ENCODE measurements at regions not wholly inside any gene's neighbourhood (a gene's known extent, or its start where the extent isn't known, plus 50 kb on each side); places are given as distances from the start of the nearest gene placed in this dataset.

DNA sequence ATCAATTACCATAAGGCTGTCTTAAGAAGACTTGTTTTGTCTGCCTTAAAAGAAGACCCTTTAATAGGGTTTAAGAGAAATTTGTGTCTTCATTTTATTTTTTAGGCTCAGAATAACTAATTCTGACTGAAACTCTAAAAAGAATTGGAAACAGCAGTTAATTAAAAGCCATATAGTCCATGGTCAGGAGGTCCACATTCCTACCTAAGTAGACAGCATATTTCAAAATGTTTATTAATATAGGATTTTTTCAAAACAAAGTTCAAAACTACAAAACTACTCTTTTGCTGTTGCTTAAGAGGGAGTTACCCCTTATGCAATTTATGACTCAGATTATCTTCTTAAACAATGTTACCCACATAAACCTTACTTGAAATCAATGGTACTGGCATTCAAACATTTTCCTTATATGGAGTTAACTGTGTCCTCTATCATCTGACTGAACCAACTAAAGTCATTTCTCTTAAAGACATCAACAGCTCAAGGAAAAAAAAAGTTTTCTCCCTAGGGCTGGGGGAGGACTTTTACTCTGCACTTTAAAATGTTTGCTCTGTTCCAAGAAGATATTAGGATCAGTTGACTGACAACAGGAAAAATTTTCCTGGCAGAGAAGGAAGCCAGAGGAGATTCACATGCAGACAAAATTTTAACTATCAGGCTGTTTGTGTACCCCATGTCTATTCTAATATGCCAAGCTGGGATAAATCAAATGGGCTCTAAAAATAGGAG, 56.8 kb upstream of the NANOGP8 start:
- Histone ChIP-seq H4K20me1 (ENCODE audit: insufficient read depth) (no peaks in the 10 kb centered on the region), H3K4me3 (ENCODE audit: low read length) (no peak overlapping the region), H3K36me3 (ENCODE audit: insufficient read depth, low read length) (no peaks in the 10 kb centered on the region), H3K79me2 (replicated peaks; ENCODE audit: insufficient read depth, low read length) (no peaks in the 10 kb centered on the region), H3K27me3 (ENCODE audit: insufficient read depth, low read depth, low read length) (no peaks in the 10 kb centered on the region), H3K9ac (ENCODE audit: low read length) (no peak overlapping the region), H3K27ac (ENCODE audit: low read length) (no peak overlapping the region), H3K9me2 (ENCODE audit: insufficient read depth, low read length) (no peaks in the 10 kb centered on the region), H2AFZ (ENCODE audit: low read depth, low read length) (no peak overlapping the region), H3F3A (ENCODE audit: insufficient read depth, low read length, poor library complexity, severe bottlenecking) (no peaks in the 10 kb centered on the region), H3K9me3 (ENCODE audit: low read length) (no peaks in the 10 kb centered on the region), H3K4me2 (ENCODE audit: low read length) (no peak overlapping the region)
- TF ChIP-seq MXI1 (conservative IDR thresholded peaks at IDR 0.05; ENCODE audit: poor library complexity, severe bottlenecking) (no peak), POLR2AphosphoS5 (IDR thresholded peaks at IDR 0.05) (no peak), SMC3 (conservative IDR thresholded peaks at IDR 0.05; ENCODE audit: poor library complexity) (no peak), TAF1 (IDR thresholded peaks at IDR 0.05; ENCODE audit: low read depth) (no peak), RAD21 (conservative IDR thresholded peaks at IDR 0.05) (no peak), EZH2 (IDR thresholded peaks at IDR 0.05; ENCODE audit: borderline replicate concordance, insufficient read depth, low read length, poor library complexity, severe bottlenecking) (no peak), EP300 (conservative IDR thresholded peaks at IDR 0.05; ENCODE audit: poor library complexity, severe bottlenecking) (no peak)
- TF ChIP-seq, protein P1, sequence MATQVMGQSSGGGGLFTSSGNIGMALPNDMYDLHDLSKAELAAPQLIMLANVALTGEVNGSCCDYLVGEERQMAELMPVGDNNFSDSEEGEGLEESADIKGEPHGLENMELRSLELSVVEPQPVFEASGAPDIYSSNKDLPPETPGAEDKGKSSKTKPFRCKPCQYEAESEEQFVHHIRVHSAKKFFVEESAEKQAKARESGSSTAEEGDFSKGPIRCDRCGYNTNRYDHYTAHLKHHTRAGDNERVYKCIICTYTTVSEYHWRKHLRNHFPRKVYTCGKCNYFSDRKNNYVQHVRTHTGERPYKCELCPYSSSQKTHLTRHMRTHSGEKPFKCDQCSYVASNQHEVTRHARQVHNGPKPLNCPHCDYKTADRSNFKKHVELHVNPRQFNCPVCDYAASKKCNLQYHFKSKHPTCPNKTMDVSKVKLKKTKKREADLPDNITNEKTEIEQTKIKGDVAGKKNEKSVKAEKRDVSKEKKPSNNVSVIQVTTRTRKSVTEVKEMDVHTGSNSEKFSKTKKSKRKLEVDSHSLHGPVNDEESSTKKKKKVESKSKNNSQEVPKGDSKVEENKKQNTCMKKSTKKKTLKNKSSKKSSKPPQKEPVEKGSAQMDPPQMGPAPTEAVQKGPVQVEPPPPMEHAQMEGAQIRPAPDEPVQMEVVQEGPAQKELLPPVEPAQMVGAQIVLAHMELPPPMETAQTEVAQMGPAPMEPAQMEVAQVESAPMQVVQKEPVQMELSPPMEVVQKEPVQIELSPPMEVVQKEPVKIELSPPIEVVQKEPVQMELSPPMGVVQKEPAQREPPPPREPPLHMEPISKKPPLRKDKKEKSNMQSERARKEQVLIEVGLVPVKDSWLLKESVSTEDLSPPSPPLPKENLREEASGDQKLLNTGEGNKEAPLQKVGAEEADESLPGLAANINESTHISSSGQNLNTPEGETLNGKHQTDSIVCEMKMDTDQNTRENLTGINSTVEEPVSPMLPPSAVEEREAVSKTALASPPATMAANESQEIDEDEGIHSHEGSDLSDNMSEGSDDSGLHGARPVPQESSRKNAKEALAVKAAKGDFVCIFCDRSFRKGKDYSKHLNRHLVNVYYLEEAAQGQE (IDR thresholded peaks at IDR 0.05; ENCODE audit: borderline replicate concordance) = no peak
- TF ChIP-seq, protein P2, sequence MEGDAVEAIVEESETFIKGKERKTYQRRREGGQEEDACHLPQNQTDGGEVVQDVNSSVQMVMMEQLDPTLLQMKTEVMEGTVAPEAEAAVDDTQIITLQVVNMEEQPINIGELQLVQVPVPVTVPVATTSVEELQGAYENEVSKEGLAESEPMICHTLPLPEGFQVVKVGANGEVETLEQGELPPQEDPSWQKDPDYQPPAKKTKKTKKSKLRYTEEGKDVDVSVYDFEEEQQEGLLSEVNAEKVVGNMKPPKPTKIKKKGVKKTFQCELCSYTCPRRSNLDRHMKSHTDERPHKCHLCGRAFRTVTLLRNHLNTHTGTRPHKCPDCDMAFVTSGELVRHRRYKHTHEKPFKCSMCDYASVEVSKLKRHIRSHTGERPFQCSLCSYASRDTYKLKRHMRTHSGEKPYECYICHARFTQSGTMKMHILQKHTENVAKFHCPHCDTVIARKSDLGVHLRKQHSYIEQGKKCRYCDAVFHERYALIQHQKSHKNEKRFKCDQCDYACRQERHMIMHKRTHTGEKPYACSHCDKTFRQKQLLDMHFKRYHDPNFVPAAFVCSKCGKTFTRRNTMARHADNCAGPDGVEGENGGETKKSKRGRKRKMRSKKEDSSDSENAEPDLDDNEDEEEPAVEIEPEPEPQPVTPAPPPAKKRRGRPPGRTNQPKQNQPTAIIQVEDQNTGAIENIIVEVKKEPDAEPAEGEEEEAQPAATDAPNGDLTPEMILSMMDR (IDR thresholded peaks at IDR 0.05; ENCODE audit: poor library complexity, severe bottlenecking) = no peak

DNA sequence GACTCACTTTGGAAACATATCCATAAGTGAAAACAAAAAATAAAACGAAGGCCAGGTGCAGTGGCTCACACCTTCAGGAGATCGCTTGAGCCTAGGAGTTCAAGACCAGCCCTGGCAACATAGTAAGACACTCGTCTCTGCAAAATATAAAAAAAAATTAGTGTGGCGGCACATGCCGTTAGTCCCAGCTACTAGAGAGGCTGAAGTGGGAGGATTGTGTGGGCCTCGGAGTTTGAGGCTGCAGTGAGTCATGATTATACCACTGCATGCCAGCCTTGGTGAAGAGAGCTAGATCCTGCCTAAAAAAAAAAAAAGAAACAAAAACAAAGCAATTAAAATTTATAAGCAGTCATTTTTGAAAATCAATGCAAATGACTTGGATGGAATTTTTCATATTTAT, 54.7 kb upstream of the NANOGP8 start:
- Histone ChIP-seq H3K79me2 (replicated peaks; ENCODE audit: insufficient read depth, low read length) (no peaks in the 10 kb centered on the region), H3K36me3 (ENCODE audit: insufficient read depth, low read length) (no peaks in the 10 kb centered on the region), H2AFZ (ENCODE audit: low read depth, low read length) (no peak overlapping the region), H3K27ac (ENCODE audit: low read length) (no peak overlapping the region), H3K27me3 (ENCODE audit: insufficient read depth, low read depth, low read length) (no peaks in the 10 kb centered on the region), H3K4me3 (ENCODE audit: low read length) (no peak overlapping the region), H3K9ac (ENCODE audit: low read length) (no peak overlapping the region), H4K20me1 (ENCODE audit: insufficient read depth) (no peaks in the 10 kb centered on the region), H3K9me2 (ENCODE audit: insufficient read depth, low read length) (no peaks in the 10 kb centered on the region), H3K4me2 (ENCODE audit: low read length) (no peak overlapping the region), H3F3A (ENCODE audit: insufficient read depth, low read length, poor library complexity, severe bottlenecking) (no peaks in the 10 kb centered on the region), H3K9me3 (ENCODE audit: low read length) (no peaks in the 10 kb centered on the region)
- TF ChIP-seq, protein P1 (IDR thresholded peaks at IDR 0.05; ENCODE audit: borderline replicate concordance) = no peak
- TF ChIP-seq EZH2 (IDR thresholded peaks at IDR 0.05; ENCODE audit: borderline replicate concordance, insufficient read depth, low read length, poor library complexity, severe bottlenecking) (no peak), RAD21 (conservative IDR thresholded peaks at IDR 0.05) (no peak), MXI1 (conservative IDR thresholded peaks at IDR 0.05; ENCODE audit: poor library complexity, severe bottlenecking) (no peak), TAF1 (IDR thresholded peaks at IDR 0.05; ENCODE audit: low read depth) (no peak), SMC3 (conservative IDR thresholded peaks at IDR 0.05; ENCODE audit: poor library complexity) (no peak)

Data from neural cell (in vitro differentiated cells).